ENCODE measurements at regions not wholly inside any gene's neighbourhood (a gene's known extent, or its start where the extent isn't known, plus 50 kb on each side); places are given as distances from the start of the nearest gene placed in this dataset.

GRCh38 chr15:97648728-97649127 lies 311.8 kb upstream of the ARRDC4 start:
- TF ChIP-seq CTCF (IDR thresholded peaks at IDR 0.05) = no peak
- no peak for TF ChIP-seq POLR2A (IDR thresholded peaks at IDR 0.05)
- no peaks in the 10 kb centered on the region for H3K4me1 ChIP-seq (replicated peaks in 1 of 2)
- peaks cover 8% of the 10 kb centered on the region for H3K27me3 ChIP-seq
- H3K27ac ChIP-seq = no peak overlapping the region
- WGBS, 4 donors = 43 to 64% (median 53%) methylated on average over 1 of the region's 1 CpG
- H3K4me3 ChIP-seq = no peak overlapping the region
- no peak for DNase-seq
- no peaks in the 10 kb centered on the region for H3K9me3 ChIP-seq (replicated peaks in 1 of 3)
- intact Hi-C loops (cut with DNase I) = no loop called here
- no peaks in the 10 kb centered on the region for H3K36me3 ChIP-seq (replicated peaks in 1 of 2)

GRCh38 chr15:97652041-97652440 lies 308.5 kb upstream of the ARRDC4 start:
- DNase-seq = no peak
- Histone ChIP-seq H3K27me3 (peaks cover 17% of the 10 kb centered on the region), H3K27ac (no peak overlapping the region), H3K9me3 (replicated peaks in 1 of 3) (no peaks in the 10 kb centered on the region), H3K4me1 (replicated peaks in 1 of 2) (no peaks in the 10 kb centered on the region), H3K4me3 (no peak overlapping the region), H3K36me3 (replicated peaks in 1 of 2) (no peaks in the 10 kb centered on the region)
- 60 to 66% (median 62%) methylated on average over 3 of the region's 3 CpGs for WGBS, 4 donors
- no peak for TF ChIP-seq POLR2A (IDR thresholded peaks at IDR 0.05)
- no peak for TF ChIP-seq CTCF (IDR thresholded peaks at IDR 0.05)
- intact Hi-C loops (cut with DNase I) = no loop called here

GRCh38 chr15:97652700-97653167 lies 307.8 kb upstream of the ARRDC4 start:
- 19 to 23% (median 20%) methylated on average over 20 to 32 of the region's 32 CpGs for WGBS, 4 donors
- TF ChIP-seq POLR2A (IDR thresholded peaks at IDR 0.05) (no peak), CTCF (IDR thresholded peaks at IDR 0.05) (no peak)
- intact Hi-C loops (cut with DNase I) = no loop called here
- Histone ChIP-seq H3K27ac (no peak overlapping the region), H3K4me3 (no peak overlapping the region), H3K9me3 (replicated peaks in 1 of 3) (no peaks in the 10 kb centered on the region), H3K27me3 (peaks cover 17% of the 10 kb centered on the region), H3K4me1 (replicated peaks in 1 of 2) (no peaks in the 10 kb centered on the region), H3K36me3 (replicated peaks in 1 of 2) (no peaks in the 10 kb centered on the region)
- DNase-seq = no peak

- WGBS, 4 donors = 89 to 97% (median 95%) methylated on average over 1 of the region's 1 CpG
- no peak for TF ChIP-seq POLR2A (IDR thresholded peaks at IDR 0.05)
- TF ChIP-seq CTCF (IDR thresholded peaks at IDR 0.05) = no peak
- intact Hi-C loops (cut with DNase I) = no loop called here
- Histone ChIP-seq H3K4me3 (no peak overlapping the region), H3K36me3 (replicated peaks in 1 of 2) (no peaks in the 10 kb centered on the region), H3K27ac (no peak overlapping the region), H3K4me1 (replicated peaks in 1 of 2) (no peaks in the 10 kb centered on the region), H3K9me3 (replicated peaks in 1 of 3) (no peaks in the 10 kb centered on the region), H3K27me3 (peaks cover 17% of the 10 kb centered on the region)
- no peak for DNase-seq
These were observed 306.6 kb upstream of the ARRDC4 start for GRCh38 chr15:97653896-97654295.
